K562 (cell line): ENCODE measurements at regions not wholly inside any gene's neighbourhood (a gene's known extent, or its start where the extent isn't known, plus 50 kb on each side); places are given as distances from the start of the nearest gene placed in this dataset.

Experiments
- ATAC-seq: fragments of 200-7000 bp; cut with Tn5 transposase; 3 replicates; pipeline ENCODE4 v1.9.1; 2020; ENCODE audit warnings: moderate library complexity
- BruUV-seq: library from RNA; stranded (reverse); fragments of 400-500 nt; replicated peaks from 2 replicates; lab custom pipeline; 2021; lab: Mats Ljungman, UMichigan
- CTCF ChIA-PET: fragments of 300-600 bp; formaldehyde crosslinking; extraction: SDS; loops from one replicate; lab custom pipeline; 2021; ENCODE audit warnings: low intra/inter-chr PET ratio; lab: Yijun Ruan, JAX
- POLR2A ChIA-PET: fragments of 300-600, 350-650 bp; sonication (Branson Sonifier 250); formaldehyde crosslinking; extraction: SDS; loops from one replicate; lab custom pipeline; 2021; ENCODE audit warnings: antibody characterized with exemption, inconsistent platforms; lab: Yijun Ruan, JAX
- DNase-seq, 4 experiments: peaks; one replicate each; pipeline versions ENCODE4 v3.0.0 to v3.0.0-alpha.2; 2011 to 2018; ENCODE audit warnings: low spot score in 3 of 4, mixed read lengths in 3 of 4; ENCODE audit errors: extremely low read depth in 1 of 4
- FAIRE-seq: peaks from 2 replicates; lab custom pipeline; 2011; peaks lifted over from hg19 to GRCh38; lab: Jason Lieb, UNC
- H2AFZ ChIP-seq: 2 replicates; pipeline ENCODE4 v1.6.0; 2011; ENCODE audit warnings: low read depth, low read length, control low read depth, inconsistent platforms
- H3K27ac ChIP-seq: fragments of 200-600 bp; 3 replicates; pipeline ENCODE4 v1.8.0; 2011; ENCODE audit warnings: low read depth, mild to moderate bottlenecking, control low read depth, inconsistent platforms, low read length, moderate library complexity, mixed read lengths; ENCODE audit errors: extremely low read depth
- H3K27me3 ChIP-seq, 2 experiments: fragments of 300-600 bp in 1 of 2; 2 replicates in 1 of 2; 3 replicates in 1 of 2; pipeline versions ENCODE4 v1.6.0 to v1.8.0; 2011; ENCODE audit warnings: inconsistent platforms in 2 of 2, low read length in 2 of 2, mild to moderate bottlenecking in 1 of 2, mixed read lengths in 1 of 2, moderate library complexity in 1 of 2; ENCODE audit not compliant: control insufficient read depth in 2 of 2, insufficient read depth in 2 of 2
- H3K36me3 ChIP-seq: fragments of 300-600 bp; 3 replicates; pipeline ENCODE4 v1.8.0; 2011; ENCODE audit warnings: mild to moderate bottlenecking, low read length, inconsistent platforms; ENCODE audit not compliant: control insufficient read depth, insufficient read depth
- H3K4me1 ChIP-seq, 2 experiments: fragments of 200-600 bp in 1 of 2; replicated peaks in 1 of 2; 2 replicates in 1 of 2; 3 replicates in 1 of 2; pipeline versions ENCODE4 v1.5.1 to v1.8.0; 2011; ENCODE audit warnings: inconsistent platforms in 2 of 2, low read length in 2 of 2, mild to moderate bottlenecking in 1 of 2, mixed read lengths in 1 of 2, moderate library complexity in 1 of 2; ENCODE audit not compliant: control insufficient read depth in 2 of 2, insufficient read depth in 2 of 2
- H3K4me2 ChIP-seq: 2 replicates; pipeline ENCODE4 v1.6.1; 2011; ENCODE audit warnings: low read length, control low read depth, inconsistent platforms, mixed read lengths; ENCODE audit not compliant: insufficient read depth
- H3K4me3 ChIP-seq: fragments of 200-600 bp; sonication (generic), shearing (Covaris generic); 2 replicates; pipeline ENCODE4 v1.5.1; 2016; ENCODE audit warnings: control low read depth, inconsistent platforms
- H3K79me2 ChIP-seq: fragments of 200-600 bp; 3 replicates; pipeline ENCODE4 v1.8.0; 2011; ENCODE audit warnings: low read length, inconsistent platforms; ENCODE audit not compliant: control insufficient read depth, insufficient read depth
- H3K9ac ChIP-seq, 2 experiments: 2 replicates each; pipeline versions ENCODE4 v1.6.0 to v1.6.1; 2011; ENCODE audit warnings: low read depth in 2 of 2, low read length in 2 of 2, control low read depth in 1 of 2, inconsistent platforms in 1 of 2, mild to moderate bottlenecking in 1 of 2, mixed read lengths in 1 of 2; ENCODE audit not compliant: insufficient read depth in 1 of 2
- H3K9me1 ChIP-seq: one replicate; pipeline ENCODE4 v1.6.0; 2011; ENCODE audit warnings: inconsistent platforms, mild to moderate bottlenecking, low read length, moderate library complexity; ENCODE audit not compliant: control insufficient read depth, insufficient read depth
- H3K9me3 ChIP-seq: replicated peaks from 2 replicates; pipeline ENCODE4 v1.5.1; 2011; ENCODE audit warnings: low read depth, low read length, inconsistent platforms; ENCODE audit not compliant: control insufficient read depth, insufficient read depth
- H4K20me1 ChIP-seq: replicated peaks from 2 replicates; pipeline ENCODE4 v1.6.1; 2011; ENCODE audit warnings: low read length, inconsistent platforms, mixed read lengths; ENCODE audit not compliant: control insufficient read depth, insufficient read depth
- SMAD2 ChIP-seq: fragments of 150-350 bp; IDR thresholded peaks from 2 replicates; pipeline ENCODE4 v1.6.1; 2014; ENCODE audit warnings: low read depth, mild to moderate bottlenecking, low read length
- SREBF1 ChIP-seq: fragments of 150-350 bp; IDR thresholded peaks from 2 replicates; pipeline ENCODE4 v1.6.1; 2014; ENCODE audit warnings: antibody characterized with exemption, low read depth, low read length, borderline replicate concordance
- TFAM ChIP-seq: fragments of 250-450 bp; sonication (Bioruptor Pico); conservative IDR thresholded peaks from 2 replicates; pipeline ENCODE4 v1.5.0; 2021; ENCODE audit warnings: mild to moderate bottlenecking, moderate library complexity
- ZFP1 ChIP-seq: fragments of 450-650 bp; formaldehyde crosslinking; IDR thresholded peaks from 2 replicates; pipeline ENCODE4 v1.4.0; 2020; ENCODE audit warnings: mild to moderate bottlenecking, mixed read lengths
- ZNF23 ChIP-seq: fragments of 250-450 bp; sonication (Bioruptor Pico); IDR thresholded peaks from 2 replicates; pipeline ENCODE4 v1.4.0; 2020; ENCODE audit warnings: mild to moderate bottlenecking
- ZNF263 ChIP-seq: sonication (generic); formaldehyde crosslinking; IDR thresholded peaks from 2 replicates; pipeline ENCODE4 v1.8.0; 2022; ENCODE audit warnings: mild to moderate bottlenecking, missing genetic modification reagents, borderline replicate concordance
- ZNF274 ChIP-seq: IDR thresholded peaks from 2 replicates; pipeline ENCODE4 v1.6.1; 2011; ENCODE audit warnings: low read depth, mild to moderate bottlenecking, low read length, moderate library complexity, borderline replicate concordance
- WGBS: fragments of 100-300 bp; shearing (Covaris generic); methylation state at CpG from one replicate; pipeline ENCODE4 v1.1.6; 2016; ENCODE audit warnings: low coverage, mixed read lengths; ENCODE audit not compliant: insufficient coverage; ENCODE audit errors: missing lambda C conversion rate; 5-methylcytosine and 5-hydroxymethylcytosine counted together
- in situ Hi-C: fragments of 300-500 bp; cut with MboI; formaldehyde crosslinking; loops from 4 replicates; pipeline ENCODE4 v1.15.0; 2018; ENCODE audit warnings: inconsistent platforms, mixed read lengths
- intact Hi-C: fragments of 100-400 bp; cut with micrococcal nuclease; formaldehyde crosslinking; loops from 2 replicates; pipeline ENCODE4 v1.14.2; 2022
- TF ChIP-seq, protein P1 (sequence below): fragments of 450-650 bp; IDR thresholded peaks from 2 replicates; pipeline ENCODE4 v1.6.1; 2018; ENCODE audit not compliant: partially characterized antibody
- TF ChIP-seq, protein P2 (sequence below): sonication (generic); formaldehyde crosslinking; IDR thresholded peaks from 2 replicates; pipeline ENCODE4 v1.8.1; 2023; ENCODE audit warnings: missing genetic modification reagents, mild to moderate bottlenecking, borderline replicate concordance
- TF ChIP-seq, protein P3 (sequence below): fragments of 450-650 bp; IDR thresholded peaks from 2 replicates; pipeline ENCODE4 v1.6.1; 2016; ENCODE audit warnings: borderline replicate concordance
- TF ChIP-seq, protein P4 (sequence below): fragments of 250-450 bp; sonication (Bioruptor Pico); IDR thresholded peaks from 2 replicates; pipeline ENCODE4 v1.4.0; 2020

DNA sequence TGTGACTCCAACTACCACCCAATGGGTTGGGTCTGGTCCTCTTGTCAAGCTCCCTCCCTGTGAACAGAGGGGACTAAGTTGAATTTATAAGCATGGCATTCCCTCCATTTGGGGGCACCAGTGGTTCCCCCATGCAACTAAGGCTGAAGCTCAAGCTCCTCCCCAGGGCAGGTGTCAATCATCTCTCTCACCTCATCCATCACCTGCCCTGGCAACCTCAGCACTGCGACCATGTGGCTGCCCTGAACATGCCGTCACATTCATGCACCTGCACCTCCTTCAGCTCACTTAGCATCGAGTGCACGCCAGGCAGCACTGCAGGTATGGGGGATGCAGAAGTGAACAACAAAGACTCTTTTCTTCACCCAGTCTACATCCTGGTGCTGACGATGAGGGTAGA is 799.3 kb downstream of the TBC1D22A start:
- H3K4me1 ChIP-seq = no peaks in the 10 kb centered on the region
- ChIA-PET CTCF (no interaction called here), POLR2A (no interaction called here)
- H3K4me2 ChIP-seq = no peak overlapping the region
- no peaks in the 10 kb centered on the region for H3K9me1 ChIP-seq
- H3K79me2 ChIP-seq = no peaks in the 10 kb centered on the region
- no peak for ATAC-seq
- in situ Hi-C loops = no loop called here
- no peak overlapping the region for H3K27ac ChIP-seq
- H3K9ac ChIP-seq = no peak overlapping the region
- no peak for DNase-seq
- no TSS peak for BruUV-seq
- no peak overlapping the region for H3K4me3 ChIP-seq
- H3K36me3 ChIP-seq = no peaks in the 10 kb centered on the region
- 0% methylated on average over 5 of the region's 5 CpGs for WGBS
- intact Hi-C loops = no loop called here
- no peaks in the 10 kb centered on the region for H3K9me3 ChIP-seq
- H2AFZ ChIP-seq = no peak overlapping the region
- no peaks in the 10 kb centered on the region for H4K20me1 ChIP-seq
- peaks cover 0 to 21% of the 10 kb centered on the region in 2 experiments; a peak in 2 of 5 replicates for H3K27me3 ChIP-seq
- FAIRE-seq = no peak
- TF ChIP-seq SREBF1 = no peak
- TF ChIP-seq, protein P1, sequence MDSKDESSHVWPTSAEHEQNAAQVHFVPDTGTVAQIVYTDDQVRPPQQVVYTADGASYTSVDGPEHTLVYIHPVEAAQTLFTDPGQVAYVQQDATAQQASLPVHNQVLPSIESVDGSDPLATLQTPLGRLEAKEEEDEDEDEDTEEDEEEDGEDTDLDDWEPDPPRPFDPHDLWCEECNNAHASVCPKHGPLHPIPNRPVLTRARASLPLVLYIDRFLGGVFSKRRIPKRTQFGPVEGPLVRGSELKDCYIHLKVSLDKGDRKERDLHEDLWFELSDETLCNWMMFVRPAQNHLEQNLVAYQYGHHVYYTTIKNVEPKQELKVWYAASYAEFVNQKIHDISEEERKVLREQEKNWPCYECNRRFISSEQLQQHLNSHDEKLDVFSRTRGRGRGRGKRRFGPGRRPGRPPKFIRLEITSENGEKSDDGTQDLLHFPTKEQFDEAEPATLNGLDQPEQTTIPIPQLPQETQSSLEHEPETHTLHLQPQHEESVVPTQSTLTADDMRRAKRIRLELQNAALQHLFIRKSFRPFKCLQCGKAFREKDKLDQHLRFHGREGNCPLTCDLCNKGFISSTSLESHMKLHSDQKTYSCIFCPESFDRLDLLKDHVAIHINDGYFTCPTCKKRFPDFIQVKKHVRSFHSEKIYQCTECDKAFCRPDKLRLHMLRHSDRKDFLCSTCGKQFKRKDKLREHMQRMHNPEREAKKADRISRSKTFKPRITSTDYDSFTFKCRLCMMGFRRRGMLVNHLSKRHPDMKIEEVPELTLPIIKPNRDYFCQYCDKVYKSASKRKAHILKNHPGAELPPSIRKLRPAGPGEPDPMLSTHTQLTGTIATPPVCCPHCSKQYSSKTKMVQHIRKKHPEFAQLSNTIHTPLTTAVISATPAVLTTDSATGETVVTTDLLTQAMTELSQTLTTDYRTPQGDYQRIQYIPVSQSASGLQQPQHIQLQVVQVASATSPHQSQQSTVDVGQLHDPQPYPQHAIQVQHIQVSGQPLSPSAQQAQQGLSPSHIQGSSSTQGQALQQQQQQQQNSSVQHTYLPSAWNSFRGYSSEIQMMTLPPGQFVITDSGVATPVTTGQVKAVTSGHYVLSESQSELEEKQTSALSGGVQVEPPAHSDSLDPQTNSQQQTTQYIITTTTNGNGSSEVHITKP = no peak
- no peak for TF ChIP-seq ZNF274
- no peak for TF ChIP-seq ZNF23
- TF ChIP-seq, protein P2, sequence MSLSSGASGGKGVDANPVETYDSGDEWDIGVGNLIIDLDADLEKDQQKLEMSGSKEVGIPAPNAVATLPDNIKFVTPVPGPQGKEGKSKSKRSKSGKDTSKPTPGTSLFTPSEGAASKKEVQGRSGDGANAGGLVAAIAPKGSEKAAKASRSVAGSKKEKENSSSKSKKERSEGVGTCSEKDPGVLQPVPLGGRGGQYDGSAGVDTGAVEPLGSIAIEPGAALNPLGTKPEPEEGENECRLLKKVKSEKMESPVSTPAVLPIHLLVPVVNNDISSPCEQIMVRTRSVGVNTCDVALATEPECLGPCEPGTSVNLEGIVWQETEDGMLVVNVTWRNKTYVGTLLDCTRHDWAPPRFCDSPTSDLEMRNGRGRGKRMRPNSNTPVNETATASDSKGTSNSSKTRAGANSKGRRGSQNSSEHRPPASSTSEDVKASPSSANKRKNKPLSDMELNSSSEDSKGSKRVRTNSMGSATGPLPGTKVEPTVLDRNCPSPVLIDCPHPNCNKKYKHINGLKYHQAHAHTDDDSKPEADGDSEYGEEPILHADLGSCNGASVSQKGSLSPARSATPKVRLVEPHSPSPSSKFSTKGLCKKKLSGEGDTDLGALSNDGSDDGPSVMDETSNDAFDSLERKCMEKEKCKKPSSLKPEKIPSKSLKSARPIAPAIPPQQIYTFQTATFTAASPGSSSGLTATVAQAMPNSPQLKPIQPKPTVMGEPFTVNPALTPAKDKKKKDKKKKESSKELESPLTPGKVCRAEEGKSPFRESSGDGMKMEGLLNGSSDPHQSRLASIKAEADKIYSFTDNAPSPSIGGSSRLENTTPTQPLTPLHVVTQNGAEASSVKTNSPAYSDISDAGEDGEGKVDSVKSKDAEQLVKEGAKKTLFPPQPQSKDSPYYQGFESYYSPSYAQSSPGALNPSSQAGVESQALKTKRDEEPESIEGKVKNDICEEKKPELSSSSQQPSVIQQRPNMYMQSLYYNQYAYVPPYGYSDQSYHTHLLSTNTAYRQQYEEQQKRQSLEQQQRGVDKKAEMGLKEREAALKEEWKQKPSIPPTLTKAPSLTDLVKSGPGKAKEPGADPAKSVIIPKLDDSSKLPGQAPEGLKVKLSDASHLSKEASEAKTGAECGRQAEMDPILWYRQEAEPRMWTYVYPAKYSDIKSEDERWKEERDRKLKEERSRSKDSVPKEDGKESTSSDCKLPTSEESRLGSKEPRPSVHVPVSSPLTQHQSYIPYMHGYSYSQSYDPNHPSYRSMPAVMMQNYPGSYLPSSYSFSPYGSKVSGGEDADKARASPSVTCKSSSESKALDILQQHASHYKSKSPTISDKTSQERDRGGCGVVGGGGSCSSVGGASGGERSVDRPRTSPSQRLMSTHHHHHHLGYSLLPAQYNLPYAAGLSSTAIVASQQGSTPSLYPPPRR (CRISPR knock-in tag) = no peak
- TF ChIP-seq TFAM = no peak
- no peak for TF ChIP-seq ZFP1 (CRISPR knock-in tag)
- TF ChIP-seq, protein P3, sequence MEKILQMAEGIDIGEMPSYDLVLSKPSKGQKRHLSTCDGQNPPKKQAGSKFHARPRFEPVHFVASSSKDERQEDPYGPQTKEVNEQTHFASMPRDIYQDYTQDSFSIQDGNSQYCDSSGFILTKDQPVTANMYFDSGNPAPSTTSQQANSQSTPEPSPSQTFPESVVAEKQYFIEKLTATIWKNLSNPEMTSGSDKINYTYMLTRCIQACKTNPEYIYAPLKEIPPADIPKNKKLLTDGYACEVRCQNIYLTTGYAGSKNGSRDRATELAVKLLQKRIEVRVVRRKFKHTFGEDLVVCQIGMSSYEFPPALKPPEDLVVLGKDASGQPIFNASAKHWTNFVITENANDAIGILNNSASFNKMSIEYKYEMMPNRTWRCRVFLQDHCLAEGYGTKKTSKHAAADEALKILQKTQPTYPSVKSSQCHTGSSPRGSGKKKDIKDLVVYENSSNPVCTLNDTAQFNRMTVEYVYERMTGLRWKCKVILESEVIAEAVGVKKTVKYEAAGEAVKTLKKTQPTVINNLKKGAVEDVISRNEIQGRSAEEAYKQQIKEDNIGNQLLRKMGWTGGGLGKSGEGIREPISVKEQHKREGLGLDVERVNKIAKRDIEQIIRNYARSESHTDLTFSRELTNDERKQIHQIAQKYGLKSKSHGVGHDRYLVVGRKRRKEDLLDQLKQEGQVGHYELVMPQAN = no peak
- no peak for TF ChIP-seq SMAD2
- TF ChIP-seq, protein P4, sequence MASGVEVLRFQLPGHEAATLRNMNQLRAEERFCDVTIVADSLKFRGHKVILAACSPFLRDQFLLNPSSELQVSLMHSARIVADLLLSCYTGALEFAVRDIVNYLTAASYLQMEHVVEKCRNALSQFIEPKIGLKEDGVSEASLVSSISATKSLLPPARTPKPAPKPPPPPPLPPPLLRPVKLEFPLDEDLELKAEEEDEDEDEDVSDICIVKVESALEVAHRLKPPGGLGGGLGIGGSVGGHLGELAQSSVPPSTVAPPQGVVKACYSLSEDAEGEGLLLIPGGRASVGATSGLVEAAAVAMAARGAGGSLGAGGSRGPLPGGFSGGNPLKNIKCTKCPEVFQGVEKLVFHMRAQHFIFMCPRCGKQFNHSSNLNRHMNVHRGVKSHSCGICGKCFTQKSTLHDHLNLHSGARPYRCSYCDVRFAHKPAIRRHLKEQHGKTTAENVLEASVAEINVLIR (CRISPR knock-in tag) = no peak
- no peak for TF ChIP-seq ZNF263 (CRISPR knock-in tag)
